DMS 273 (cell line): ENCODE measurements at regions not wholly inside any gene's neighbourhood (a gene's known extent, or its start where the extent isn't known, plus 50 kb on each side); places are given as distances from the start of the nearest gene placed in this dataset.
"Not testable (repeated sequence)": the region's sequence is repeated elsewhere in the genome, so short reads cannot be mapped to it uniquely, and the experiment has no call there.

ENCODE experiments used
- DNase-seq: peaks from one replicate; lab custom pipeline; 2025; ENCODE audit not compliant: unreplicated experiment; lab: John Stamatoyannopoulos, UW

DNA sequence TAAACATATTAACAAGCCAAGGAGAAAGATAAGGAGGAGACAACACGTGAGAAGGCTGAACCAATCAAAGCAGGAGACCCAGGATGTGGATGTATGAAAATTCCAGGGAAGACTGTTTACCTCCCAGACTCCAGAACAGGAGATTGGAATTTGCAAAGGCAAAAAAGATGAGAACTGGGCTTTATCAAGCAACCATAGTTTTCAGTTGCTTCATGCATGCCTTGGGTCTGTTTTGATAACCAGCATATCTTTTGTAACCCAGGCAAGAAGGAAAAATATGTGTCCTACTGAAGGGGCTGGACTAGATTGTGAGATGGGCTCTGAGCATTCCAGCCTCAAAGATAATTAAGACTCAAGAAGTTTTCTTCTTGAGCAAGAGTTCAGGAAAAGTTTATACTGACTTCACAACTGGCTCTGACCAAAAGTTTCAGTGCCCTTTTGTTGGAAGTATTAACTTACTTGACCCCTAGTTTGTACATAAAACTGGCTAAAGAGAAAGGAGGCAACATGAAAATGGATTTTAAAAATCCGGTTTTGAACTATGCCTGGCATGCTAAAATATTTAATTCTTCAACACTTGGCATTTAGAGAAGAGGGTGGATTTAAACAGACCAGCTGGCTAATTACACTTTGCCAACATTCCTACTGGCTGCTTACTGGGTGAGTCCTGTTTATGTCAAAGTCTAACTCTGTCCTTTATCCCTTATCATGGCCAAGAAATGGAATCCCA, 79.3 kb upstream of the CD28 start:
- peak; percentile 10 for DNase-seq

DNA sequence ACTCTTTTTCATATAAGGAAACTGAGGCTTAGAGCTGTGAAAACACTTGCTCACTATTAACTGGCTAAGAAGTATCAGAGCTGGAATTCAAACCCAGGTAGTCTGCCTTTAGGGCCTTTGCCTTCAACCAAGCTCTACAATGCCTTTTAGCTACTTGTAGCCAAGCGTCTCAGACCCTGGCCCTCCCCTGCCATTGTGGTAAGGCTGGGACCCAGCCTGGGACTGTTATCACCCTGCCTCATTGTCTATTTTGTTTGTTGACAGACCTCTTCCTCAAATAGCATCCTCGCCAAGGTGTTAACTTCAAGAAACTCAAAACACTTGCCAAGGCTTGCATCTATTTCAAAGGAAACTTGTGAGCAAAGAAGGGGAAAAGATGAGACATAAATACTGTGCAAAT, 76.7 kb upstream of the CD28 start:
- no peak for DNase-seq

DNA sequence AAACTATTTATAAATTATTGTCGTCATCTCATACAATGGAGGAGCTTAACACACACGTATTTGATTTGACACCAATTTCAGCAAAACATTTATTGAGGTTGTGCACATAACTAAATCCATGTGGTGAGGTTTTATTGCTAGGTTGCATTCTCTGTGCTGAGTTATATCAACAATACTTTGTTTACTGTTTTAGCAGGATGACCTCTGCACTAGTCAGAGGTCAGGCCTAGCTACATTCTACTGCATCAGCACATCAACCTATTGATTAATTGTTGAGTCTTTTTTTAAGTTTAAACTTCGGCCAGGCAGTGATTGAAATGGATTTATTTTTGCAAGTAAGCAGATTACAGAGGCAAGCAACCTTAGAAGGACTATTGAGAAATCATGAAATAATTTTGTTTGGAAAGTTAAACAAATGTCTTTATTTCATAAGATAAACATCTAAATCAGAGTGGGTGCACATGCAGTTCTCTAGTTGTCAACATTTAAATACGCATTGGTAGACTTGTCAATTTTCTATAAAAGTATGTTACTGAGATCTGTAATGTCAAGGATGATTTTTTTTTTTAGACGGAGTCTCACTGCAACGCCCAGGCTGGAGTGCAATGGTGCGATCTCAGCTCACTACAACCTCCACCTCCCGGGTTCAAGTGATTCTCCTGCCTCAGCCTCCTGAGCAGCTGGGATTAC, 75.2 kb upstream of the CD28 start:
- DNase-seq = no peak

DNA sequence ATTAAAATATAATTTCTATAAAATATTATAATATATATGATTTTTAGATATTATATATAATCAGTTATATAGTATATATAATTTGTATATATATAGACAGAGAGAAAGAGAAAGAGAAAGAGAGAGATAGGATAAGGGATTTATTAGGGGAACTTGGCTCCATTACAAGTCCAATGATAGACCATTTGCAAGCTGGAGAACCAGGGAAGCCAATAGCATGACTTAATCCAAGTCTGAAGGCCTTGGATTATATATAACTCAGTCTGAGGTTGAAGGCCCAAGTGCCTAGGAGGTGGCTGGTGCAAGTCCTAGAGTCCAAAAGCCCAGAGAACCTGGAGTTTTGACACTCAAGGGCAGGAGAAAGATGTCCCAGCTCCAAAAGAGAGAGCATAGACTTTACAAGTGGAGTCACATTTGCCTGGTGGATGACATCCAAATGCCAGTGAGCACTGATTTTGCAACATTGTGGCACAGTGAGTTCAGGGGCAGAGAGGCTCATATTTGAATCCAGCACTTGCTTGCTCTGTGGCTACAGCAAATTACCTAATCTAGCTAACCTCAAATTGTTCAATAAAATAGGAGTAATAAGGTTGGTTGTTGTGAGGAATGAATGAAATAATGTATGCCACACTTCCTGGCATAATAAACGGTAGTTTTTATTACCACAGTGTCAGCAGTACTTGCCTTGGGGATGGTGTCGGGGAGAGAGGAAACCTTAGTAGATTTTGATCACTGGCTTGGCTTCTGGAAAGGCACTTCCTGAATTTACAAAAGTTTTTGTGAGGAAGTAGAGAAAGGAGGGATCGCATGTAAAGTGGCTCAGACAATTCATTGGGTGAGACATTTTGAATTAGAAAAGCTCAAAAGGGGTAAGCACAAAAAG, 69.6 kb upstream of the CD28 start:
- no peak for DNase-seq

DNA sequence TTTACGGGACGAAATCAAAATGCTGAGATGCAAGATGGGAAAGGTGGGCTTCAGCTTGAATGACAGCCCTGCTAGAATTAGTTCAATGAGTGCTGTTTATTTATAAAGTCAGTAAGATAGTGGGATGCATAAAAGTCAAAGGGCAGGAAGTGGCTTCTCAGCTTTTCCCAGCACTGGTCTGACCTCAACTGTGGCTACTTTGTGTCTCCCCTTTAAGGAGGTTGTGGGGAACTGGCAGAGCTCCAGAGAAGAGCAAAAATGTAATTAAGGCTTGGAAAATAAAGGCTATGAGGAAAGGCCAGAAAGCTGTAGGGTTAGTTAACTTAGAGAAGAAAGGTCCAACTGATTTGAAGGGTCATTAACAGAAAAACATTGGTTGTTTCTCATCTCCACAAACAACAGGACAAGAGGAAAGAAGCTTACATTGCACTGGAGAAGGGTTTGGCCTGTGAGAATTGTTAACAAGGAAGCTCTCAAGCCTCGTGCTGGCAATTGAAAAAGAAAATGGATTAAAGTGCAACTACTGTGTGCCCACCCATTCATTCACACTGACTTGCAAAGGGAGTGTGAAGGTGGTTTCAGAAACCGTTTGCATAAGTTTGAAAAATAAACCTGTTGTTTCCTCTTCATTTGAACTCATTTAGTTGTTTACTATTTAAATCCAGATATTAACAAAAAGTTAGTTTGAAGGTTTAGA, 68.8 kb upstream of the CD28 start:
- DNase-seq = no peak

DNA sequence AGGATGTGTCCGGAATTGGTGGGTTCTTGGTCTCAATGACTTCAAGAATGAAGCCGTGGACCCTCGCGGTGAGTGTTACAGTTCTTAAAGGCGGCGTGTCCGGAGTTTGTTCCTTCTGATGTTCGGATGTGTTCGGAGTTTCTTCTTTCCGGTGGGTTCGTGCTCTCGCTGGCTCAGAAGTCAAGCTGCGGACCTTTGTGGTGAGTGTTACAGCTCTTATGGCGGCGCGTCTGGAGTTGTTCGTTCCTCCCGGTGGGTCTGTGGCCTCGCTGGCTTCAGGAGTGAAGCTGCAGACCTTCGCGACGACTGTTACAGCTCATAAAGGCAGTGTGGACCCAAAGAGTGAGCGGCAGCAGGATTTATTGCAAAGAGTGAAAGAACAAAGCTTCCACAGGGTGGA, 64.6 kb upstream of the CD28 start:
- DNase-seq = not testable (repeated sequence)

DNA sequence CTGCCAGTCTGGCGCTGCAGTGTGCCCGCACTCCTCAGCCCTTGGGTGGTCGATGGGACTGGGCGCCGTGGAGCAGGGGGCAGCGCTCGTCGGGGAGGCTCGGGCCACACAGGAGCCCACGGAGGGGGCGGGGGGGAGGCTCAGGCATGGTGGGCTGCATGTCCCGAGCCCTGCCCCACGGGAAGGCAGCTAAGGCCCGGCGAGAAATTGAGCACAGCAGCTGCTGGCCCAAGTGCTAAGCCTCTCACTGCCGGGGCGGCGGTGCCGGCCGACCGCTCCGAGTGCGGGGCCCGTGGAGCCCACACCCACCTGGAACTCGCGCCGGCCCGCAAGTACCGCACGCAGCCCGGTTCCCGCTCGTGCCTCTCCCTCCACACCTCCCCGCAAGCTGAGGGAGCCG, 63.6 kb upstream of the CD28 start:
- DNase-seq = not testable (repeated sequence)

DNA sequence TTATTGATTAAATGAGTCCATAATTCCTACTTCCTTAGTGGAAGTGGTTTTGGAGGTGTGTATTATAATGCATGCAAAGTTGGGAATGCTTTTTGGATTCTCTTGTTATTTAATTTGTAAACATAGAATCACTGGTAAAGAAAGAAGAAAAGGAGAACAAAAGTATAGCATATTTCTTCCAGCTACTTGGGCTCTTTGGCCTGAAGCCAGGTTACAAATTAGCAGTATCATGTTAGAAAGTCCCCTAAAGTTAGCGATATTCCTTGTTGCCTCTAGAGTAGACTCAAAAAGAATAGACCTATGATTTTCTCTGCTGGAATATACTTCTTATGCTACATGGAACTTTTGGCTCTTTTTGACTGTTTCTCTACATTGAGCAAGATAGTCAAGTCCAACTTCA, 60.6 kb upstream of the CD28 start:
- no peak for DNase-seq

DNA sequence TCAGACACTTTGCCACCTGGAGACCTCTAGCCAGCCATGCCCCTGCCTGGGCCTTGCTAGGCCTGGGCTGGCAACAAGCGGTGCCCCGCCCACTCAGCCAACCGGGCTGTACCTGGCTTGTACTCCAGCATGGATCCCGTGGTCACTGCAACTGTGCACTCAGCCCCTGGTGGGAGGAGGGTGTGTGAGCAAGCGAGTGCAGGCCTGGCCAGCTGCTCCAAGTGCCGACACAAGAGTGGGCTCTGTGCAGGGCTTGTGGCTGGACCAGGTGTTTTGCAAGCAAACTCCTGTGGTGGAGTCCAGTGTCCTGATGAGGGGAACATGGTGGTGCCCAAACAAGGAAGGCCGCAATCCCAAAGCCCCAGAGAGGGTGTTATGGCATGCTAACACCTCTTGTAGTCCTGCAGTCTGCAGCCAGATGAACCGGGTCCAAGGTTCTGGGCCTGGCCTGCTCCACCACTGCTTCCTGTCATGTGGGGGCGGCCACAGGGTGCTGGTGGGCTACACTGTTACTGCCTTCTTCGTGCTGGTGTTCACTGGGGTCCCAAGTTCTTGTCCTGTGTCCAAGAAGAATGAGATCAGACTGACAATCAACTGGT, 60.1 kb upstream of the CD28 start:
- no peak for DNase-seq

DNA sequence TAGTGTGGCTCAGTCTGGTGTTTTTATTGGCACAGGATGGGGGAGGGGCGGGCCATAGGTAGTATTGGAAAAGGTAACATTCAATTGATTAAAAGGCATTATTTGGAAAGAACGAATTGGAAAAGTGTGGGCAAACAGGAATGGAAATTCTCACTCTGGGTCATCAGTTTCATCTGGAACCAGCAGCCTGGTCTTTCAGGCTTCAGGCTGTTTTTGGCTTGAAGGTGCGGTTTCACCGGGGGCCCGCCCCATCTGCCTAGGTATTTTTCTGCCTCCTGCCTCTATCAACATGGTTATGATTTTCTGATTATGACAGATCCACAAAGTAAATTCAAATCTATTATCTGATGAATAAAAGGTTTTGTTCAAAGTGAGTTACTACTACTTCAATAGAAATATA, 59.5 kb upstream of the CD28 start:
- no peak for DNase-seq

DNA sequence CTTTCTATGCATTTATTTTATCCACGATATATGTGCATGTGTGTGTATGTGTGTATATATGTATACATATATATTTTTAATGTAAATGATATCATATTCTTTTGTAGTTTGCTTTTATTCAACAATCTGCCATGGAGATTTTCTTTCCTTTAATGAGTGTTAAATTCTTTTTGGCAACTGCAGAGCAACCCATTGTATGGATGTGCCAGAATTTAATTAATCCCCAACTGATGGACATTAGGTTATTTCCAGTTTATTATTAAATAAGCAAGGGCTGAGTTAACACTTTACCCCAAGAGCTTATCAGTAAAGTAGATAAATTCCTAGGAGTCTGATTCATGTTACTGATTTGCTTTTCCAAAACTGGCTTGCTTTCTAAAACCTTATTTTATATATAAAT, 58.9 kb upstream of the CD28 start:
- DNase-seq = no peak

DNA sequence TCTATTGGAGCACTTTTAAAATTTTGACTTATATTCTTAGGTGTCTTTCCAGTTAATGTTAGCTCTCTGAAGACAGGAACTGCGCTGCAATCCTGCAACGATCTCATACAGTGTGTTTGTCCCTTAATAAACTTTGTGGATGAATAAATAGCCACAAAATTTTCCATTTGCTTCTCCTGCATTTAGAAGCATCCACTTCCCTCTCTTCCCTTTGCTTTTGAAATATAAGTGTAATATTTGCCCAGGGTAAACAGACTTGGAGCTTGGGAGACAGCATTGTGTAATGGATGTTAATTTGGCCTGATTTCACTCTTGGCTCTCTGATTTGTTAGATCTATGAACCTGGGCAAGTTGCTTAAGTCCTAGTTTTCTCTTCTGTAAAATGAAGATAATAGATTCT, 58.2 kb upstream of the CD28 start:
- no peak for DNase-seq

DNA sequence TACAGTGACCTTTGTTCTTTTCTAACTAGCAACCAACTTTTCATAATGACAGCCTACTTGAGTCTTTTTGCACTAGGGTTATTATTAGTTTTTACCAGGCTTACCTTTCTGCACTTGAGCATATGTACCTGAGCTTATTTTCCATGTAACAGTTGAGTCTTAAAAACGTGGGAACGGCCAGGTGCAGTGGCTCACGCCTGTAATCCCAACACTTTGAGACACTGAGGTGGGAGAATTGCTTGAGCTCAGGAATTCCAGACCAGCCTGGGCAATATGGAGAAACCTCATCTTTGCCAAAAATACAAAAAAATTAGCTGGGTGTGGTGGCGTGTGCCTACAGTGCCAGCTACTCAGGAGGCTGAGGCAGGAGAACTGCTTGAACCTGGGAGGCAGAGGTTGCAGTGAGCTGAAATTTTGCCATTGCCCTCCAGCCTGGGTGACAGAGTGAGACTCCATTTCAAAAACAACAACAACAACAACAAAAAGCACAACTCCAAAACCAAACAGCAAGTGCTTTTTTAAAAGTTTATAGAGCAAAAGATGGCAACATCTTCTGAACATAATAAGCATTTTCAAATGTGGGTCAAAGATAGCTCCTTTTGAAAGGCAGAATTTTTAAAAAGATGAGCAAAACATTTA, 57.1 kb upstream of the CD28 start:
- no peak for DNase-seq

DNA sequence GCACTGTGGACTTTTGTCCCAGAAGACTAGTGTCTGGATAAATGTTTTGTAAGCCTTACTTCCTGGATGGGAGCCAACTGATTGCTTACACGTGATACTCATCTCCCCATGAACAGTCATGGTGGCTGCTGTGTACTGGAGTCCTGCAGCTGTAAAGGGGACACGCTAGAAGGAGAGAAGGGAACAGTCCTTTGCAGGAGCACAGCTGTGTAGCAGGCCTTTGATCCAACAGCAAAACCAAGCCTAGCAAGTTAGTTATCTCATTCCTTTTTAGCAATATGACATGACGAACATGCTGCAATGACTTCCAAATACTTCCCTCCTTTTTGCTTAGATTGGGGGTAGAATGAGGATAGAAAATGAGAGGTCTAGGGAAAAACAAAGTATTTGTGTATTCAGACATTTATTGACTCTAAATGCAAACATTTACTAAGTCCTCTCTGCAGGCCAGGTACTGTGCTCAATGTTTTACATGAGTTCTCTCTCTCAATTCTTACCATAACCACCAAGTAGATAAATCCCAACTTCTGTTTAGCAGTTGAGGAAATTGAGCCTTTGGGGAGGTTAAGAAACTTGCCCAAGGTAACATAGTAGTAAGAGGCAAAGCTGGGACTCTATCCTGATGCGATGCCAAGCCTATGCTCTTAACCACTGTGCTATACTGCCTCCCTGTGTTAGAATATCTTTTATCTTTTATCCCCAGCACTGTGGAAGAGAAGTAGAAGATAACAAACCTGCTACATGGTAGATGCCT, 55.4 kb upstream of the CD28 start:
- peak; percentile 60 for DNase-seq

DNA sequence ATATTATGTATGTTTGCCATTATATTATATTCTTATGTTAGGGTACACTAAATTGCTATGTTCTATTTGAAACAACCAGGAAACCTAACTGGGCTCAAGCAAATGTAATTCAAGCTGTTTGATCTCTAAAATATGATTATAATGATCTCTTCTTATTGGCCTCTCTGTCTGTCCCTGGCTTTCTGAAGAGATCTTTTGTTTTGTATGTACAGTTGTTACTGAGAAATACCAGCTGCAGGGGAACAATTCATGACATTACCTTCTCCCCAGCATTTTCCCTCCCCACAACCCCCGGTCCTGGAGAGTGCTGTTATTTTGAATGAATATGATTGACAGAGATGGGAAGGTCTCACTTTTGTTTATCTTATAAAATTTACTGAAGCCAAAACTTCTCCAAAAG, 54.8 kb upstream of the CD28 start:
- no peak for DNase-seq

DNA sequence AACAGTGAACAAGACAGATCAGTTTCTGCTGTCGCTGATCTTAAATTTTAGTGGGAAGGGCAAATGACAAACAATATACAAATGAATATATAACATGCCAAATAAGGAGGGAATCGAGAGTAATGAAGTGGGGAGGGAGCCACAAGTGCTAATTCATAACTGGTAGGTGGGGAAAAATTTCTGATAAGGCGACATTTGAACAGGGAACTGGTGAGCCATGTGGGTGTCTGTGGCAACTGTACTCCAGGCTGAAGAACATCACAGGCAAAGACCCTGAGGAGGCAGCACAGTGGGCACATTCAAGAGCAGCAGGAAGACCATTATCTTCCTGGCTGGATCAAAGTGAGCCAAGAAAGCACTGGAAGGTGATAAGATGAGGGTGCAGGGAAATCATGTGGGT, 51.6 kb upstream of the CD28 start:
- no peak for DNase-seq

DNA sequence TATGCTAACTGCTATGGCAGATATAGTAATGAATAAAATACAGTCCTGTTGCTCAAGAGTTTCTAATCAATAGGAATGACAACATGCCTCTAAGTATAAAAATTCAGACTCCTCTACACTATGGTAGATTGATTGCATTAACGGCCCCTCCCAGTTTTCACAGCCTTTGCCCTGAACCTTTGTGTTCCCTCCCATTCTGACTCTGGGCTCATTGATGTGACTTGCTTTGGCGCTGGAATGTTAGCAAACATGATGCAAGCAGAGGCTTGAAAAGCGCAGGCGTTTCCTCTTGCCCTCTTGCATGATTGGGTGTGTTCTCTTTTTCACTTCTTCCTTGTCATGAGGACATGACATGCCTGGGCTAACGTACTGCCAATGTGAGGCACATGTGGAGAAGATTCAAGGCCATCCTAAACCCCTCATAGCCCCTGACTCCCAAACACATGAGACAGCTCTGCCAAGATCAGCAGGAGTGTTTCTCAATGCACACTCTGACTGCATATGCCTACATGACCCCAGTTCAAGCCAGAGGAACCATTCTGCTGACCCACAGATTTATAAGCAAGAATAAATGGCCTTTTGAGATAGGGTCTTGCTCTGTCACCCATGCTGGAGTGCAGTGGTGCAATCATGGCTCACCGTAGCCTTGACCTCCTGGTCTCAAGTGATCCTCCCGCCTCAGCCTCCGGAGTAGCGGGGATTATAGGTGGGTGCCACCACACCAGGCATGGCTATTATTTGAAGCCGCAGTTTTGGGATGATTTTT, 49.7 kb upstream of the CD28 start:
- no peak for DNase-seq
